KOPT-K1 (cell line): ENCODE measurements at regions not wholly inside any gene's neighbourhood (a gene's known extent, or its start where the extent isn't known, plus 50 kb on each side); places are given as distances from the start of the nearest gene placed in this dataset.
"Not testable (repeated sequence)": the region's sequence is repeated elsewhere in the genome, so short reads cannot be mapped to it uniquely, and the experiment has no call there.

Source experiments
- H3K27ac ChIP-seq: fragments of 200-600 bp; sonication (generic); 2 replicates; pipeline ENCODE4 v1.5.1; 2016; ENCODE audit warnings: antibody characterized with exemption, mild to moderate bottlenecking, low read depth, low read length; ENCODE audit not compliant: poor library complexity, severe bottlenecking
- H3K36me3 ChIP-seq: fragments of 200-600 bp; sonication (generic); 2 replicates; pipeline ENCODE4 v1.5.1; 2017; ENCODE audit warnings: antibody characterized with exemption, mild to moderate bottlenecking, low read length, moderate library complexity; ENCODE audit not compliant: insufficient read depth
- H3K9me3 ChIP-seq: fragments of 200-600 bp; sonication (generic); 2 replicates; pipeline ENCODE4 v1.5.1; 2017; ENCODE audit warnings: antibody characterized with exemption, low read length, mild to moderate bottlenecking; ENCODE audit not compliant: insufficient read depth, poor library complexity, severe bottlenecking

- H3K27ac ChIP-seq, H3K9me3 ChIP-seq, H3K36me3 ChIP-seq: not testable (repeated sequence)
These were observed 294.2 kb downstream of the ADGRD1 start for GRCh38 chr12:131247875-131248274.

- no peaks in the 10 kb centered on the region for H3K36me3 ChIP-seq
- no peaks in the 10 kb centered on the region for H3K9me3 ChIP-seq
- H3K27ac ChIP-seq = no peak overlapping the region
These were observed 295.7 kb downstream of the ADGRD1 start for GRCh38 chr12:131249246-131250027.

GRCh38 chr12:131250028-131250950 lies 296.6 kb downstream of the ADGRD1 start:
- no peak overlapping the region for H3K27ac ChIP-seq
- no peaks in the 10 kb centered on the region for H3K9me3 ChIP-seq
- H3K36me3 ChIP-seq = no peaks in the 10 kb centered on the region

- Histone ChIP-seq H3K9me3 (no peaks in the 10 kb centered on the region), H3K27ac (no peak overlapping the region), H3K36me3 (no peaks in the 10 kb centered on the region)
These were observed 297.2 kb downstream of the ADGRD1 start for GRCh38 chr12:131250951-131251315.

- Histone ChIP-seq H3K36me3 (no peaks in the 10 kb centered on the region), H3K9me3 (peaks cover 5% of the 10 kb centered on the region)
These were observed 297.8 kb downstream of the ADGRD1 start for GRCh38 chr12:131251336-131252101.

GRCh38 chr12:131253376-131254026 lies 299.8 kb downstream of the ADGRD1 start:
- no peak overlapping the region for H3K27ac ChIP-seq
- H3K36me3 ChIP-seq = no peaks in the 10 kb centered on the region
- H3K9me3 ChIP-seq = peaks cover 9% of the 10 kb centered on the region

More at GRCh38 chr12:131251336-131252101, 297.8 kb downstream of the ADGRD1 start:
- no peak overlapping the region for H3K27ac ChIP-seq

DNA sequence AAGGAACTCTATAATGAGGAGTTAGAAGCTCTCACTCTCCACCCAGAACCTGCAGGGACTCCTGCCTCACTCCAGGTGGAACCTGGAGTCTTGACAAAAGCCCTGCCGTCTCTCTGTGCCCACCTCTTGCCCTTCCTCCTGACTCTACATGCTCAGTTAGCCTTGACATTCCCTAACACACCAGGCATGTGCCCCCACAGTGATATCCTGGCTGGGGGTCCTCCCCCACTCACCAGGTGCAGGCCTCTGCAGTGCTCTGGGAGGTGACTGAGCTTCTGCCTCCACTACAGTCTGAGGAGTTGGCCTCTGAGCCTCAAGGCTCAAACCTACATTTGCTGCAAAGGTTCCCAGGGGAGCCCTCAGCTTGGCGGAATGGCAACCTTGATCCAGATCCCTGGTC lies 300.7 kb downstream of the ADGRD1 start:
- Histone ChIP-seq H3K27ac (no peak overlapping the region), H3K36me3 (no peaks in the 10 kb centered on the region), H3K9me3 (peaks cover 9% of the 10 kb centered on the region)

DNA sequence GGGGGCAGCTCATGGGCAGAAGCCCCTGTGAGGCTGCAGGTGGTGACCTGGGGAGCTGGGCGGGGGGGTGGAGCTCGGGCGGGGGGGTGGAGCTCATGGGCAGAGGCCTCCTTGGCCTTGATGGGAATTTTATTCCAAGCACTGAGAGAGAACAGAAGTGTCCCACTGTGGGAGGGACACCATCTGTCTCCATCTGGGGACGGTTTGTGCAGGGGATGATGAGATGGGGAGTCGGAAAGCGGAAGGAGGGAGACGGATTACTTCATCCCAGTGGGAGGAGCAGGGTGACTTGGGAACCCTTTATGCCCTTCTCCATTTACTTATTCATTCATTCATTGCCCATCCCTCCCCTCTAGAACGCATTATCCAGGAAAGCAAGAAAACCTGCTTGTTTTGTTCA lies 304.7 kb downstream of the ADGRD1 start:
- Histone ChIP-seq H3K9me3 (peaks cover 9% of the 10 kb centered on the region), H3K27ac (no peak overlapping the region), H3K36me3 (no peaks in the 10 kb centered on the region)

DNA sequence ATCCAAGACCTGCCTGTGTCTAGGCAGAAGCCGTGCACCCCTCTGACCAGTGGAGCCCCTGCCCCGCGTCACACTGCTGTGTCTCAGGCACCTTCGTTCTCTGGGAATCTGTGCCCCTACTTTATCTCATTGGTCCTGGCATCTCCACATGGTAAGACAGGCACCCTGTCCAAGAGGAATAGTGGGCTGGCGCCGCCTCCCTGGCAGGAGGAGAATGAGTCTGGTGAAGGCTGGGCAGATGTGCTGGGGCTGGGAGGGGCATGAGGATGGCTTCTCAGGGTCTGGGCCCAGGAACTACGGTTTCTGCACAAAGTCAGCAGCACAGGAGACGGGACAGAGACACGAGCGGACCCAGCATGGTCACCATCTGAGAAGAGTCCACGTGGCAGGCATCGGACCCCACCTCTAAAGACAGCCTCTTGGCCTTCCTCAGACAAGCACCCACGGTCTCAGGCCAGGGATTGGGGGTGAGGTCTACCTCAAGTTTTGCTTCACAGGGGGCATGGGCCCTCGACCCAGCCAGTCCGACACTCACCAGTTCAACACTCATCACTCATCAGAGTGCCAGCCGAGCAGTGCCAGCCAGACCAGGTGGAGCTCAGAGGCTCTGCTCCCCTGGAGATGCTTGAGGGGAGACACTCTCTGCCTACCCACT lies 306.7 kb downstream of the ADGRD1 start:
- Histone ChIP-seq H3K27ac (no peak overlapping the region), H3K36me3 (no peaks in the 10 kb centered on the region), H3K9me3 (peaks cover 9% of the 10 kb centered on the region)

DNA sequence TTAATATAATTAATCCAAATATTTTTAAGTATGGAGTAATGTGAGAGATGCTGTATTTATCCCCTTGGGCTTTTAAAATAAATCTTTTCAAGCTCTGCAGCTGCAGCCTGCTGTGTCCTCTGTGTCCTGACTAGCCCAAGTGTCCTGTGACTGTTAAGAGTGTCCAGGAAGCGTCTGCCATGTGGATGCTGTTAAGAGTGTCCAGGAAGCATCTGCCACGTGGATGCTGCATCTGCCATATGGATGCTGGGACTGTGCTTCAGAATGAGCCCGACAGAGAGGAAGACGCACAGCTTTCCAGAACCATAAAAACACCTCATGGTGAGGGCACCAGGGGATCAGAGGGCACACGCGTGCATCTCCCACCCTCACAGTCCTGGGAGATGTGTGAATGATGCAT lies 307.2 kb downstream of the ADGRD1 start:
- Histone ChIP-seq H3K27ac (no peak overlapping the region), H3K9me3 (peaks cover 9% of the 10 kb centered on the region), H3K36me3 (no peaks in the 10 kb centered on the region)

DNA sequence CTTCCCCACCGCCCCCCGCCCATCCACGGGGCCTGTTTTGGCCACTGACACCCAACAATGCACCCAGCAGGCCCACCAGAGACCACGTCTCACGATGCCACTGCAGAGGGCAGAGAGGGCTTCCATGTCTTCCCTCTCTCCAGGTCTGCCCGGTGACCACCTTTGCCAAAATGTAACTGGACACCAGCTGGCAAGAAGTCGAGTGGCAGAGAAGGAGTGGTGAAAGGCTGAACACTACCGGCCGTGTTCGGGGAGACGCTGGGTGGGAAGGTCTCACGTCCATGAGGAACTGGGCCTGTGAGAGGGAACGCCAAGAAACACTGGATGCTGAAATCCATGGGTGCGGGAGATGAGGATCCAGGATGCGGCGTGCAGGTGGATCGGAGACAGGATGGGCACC lies 308.2 kb downstream of the ADGRD1 start:
- no peak overlapping the region for H3K27ac ChIP-seq
- H3K36me3 ChIP-seq = no peaks in the 10 kb centered on the region
- H3K9me3 ChIP-seq = peaks cover under 1% of the 10 kb centered on the region

DNA sequence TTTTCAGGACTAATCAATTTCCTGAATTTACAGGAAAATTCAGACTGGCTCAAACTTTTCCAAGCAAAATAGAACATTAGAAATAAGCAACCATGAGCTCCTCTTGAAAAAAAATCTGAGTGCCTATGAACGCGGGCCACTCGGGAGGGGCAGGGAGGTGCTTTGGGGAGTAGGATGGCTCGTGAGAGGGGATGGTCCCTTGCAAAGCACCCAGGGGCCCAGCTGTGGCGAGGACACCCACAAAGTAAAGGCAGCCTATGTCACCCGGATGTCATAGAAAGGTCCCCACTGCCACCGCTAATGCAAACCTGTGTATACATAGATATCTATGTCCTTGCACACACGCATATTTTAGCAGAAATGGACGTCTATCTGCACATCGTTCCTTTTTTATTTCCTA lies 309.9 kb downstream of the ADGRD1 start:
- H3K27ac ChIP-seq = no peak overlapping the region
- no peaks in the 10 kb centered on the region for H3K36me3 ChIP-seq

DNA sequence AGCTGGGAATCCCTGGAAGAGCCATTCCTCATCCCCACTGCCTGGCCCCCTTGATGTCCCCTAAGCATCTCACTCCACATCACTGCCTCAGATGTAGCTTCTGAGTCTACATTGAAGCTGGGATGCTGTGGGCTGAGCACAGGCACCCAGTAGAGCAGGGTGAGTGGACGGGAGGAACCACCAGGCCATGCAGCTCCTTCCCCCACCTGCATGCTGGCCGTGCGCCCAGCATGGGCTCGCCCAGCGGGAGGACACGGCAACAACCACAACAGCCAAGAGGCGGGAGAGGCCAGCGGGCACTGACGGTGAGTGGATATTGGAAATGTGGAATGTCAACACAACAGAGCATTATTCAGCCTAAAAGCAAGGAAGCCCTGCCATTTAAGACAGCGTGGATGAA lies 310.9 kb downstream of the ADGRD1 start:
- H3K9me3 ChIP-seq = no peaks in the 10 kb centered on the region
- H3K36me3 ChIP-seq = no peaks in the 10 kb centered on the region
- H3K27ac ChIP-seq = no peak overlapping the region

More for the DNA sequence above, 309.9 kb downstream of the ADGRD1 start:
- H3K9me3 ChIP-seq = no peaks in the 10 kb centered on the region
